K562 (cell line): ENCODE measurements at regions not wholly inside any gene's neighbourhood (a gene's known extent, or its start where the extent isn't known, plus 50 kb on each side); places are given as distances from the start of the nearest gene placed in this dataset.

ENCODE experiments used
- ATAC-seq: fragments of 200-7000 bp; cut with Tn5 transposase; 3 replicates; pipeline ENCODE4 v1.9.1; 2020; ENCODE audit warnings: moderate library complexity
- BruUV-seq: library from RNA; stranded (reverse); fragments of 400-500 nt; replicated peaks from 2 replicates; lab custom pipeline; 2021; lab: Mats Ljungman, UMichigan
- CTCF ChIA-PET: fragments of 300-600 bp; formaldehyde crosslinking; extraction: SDS; loops from one replicate; lab custom pipeline; 2021; ENCODE audit warnings: low intra/inter-chr PET ratio; lab: Yijun Ruan, JAX
- POLR2A ChIA-PET: fragments of 300-600, 350-650 bp; sonication (Branson Sonifier 250); formaldehyde crosslinking; extraction: SDS; loops from one replicate; lab custom pipeline; 2021; ENCODE audit warnings: antibody characterized with exemption, inconsistent platforms; lab: Yijun Ruan, JAX
- DNase-seq, 4 experiments: peaks; one replicate each; pipeline versions ENCODE4 v3.0.0 to v3.0.0-alpha.2; 2011 to 2018; ENCODE audit warnings: low spot score in 3 of 4, mixed read lengths in 3 of 4; ENCODE audit errors: extremely low read depth in 1 of 4
- FAIRE-seq: peaks from 2 replicates; lab custom pipeline; 2011; peaks lifted over from hg19 to GRCh38; lab: Jason Lieb, UNC
- H2AFZ ChIP-seq: 2 replicates; pipeline ENCODE4 v1.6.0; 2011; ENCODE audit warnings: low read depth, low read length, control low read depth, inconsistent platforms
- H3K27ac ChIP-seq: fragments of 200-600 bp; 3 replicates; pipeline ENCODE4 v1.8.0; 2011; ENCODE audit warnings: low read depth, mild to moderate bottlenecking, control low read depth, inconsistent platforms, low read length, moderate library complexity, mixed read lengths; ENCODE audit errors: extremely low read depth
- H3K27me3 ChIP-seq, 2 experiments: fragments of 300-600 bp in 1 of 2; 2 replicates in 1 of 2; 3 replicates in 1 of 2; pipeline versions ENCODE4 v1.6.0 to v1.8.0; 2011; ENCODE audit warnings: inconsistent platforms in 2 of 2, low read length in 2 of 2, mild to moderate bottlenecking in 1 of 2, mixed read lengths in 1 of 2, moderate library complexity in 1 of 2; ENCODE audit not compliant: control insufficient read depth in 2 of 2, insufficient read depth in 2 of 2
- H3K36me3 ChIP-seq: fragments of 300-600 bp; 3 replicates; pipeline ENCODE4 v1.8.0; 2011; ENCODE audit warnings: mild to moderate bottlenecking, low read length, inconsistent platforms; ENCODE audit not compliant: control insufficient read depth, insufficient read depth
- H3K4me1 ChIP-seq, 2 experiments: fragments of 200-600 bp in 1 of 2; replicated peaks in 1 of 2; 2 replicates in 1 of 2; 3 replicates in 1 of 2; pipeline versions ENCODE4 v1.5.1 to v1.8.0; 2011; ENCODE audit warnings: inconsistent platforms in 2 of 2, low read length in 2 of 2, mild to moderate bottlenecking in 1 of 2, mixed read lengths in 1 of 2, moderate library complexity in 1 of 2; ENCODE audit not compliant: control insufficient read depth in 2 of 2, insufficient read depth in 2 of 2
- H3K4me2 ChIP-seq: 2 replicates; pipeline ENCODE4 v1.6.1; 2011; ENCODE audit warnings: low read length, control low read depth, inconsistent platforms, mixed read lengths; ENCODE audit not compliant: insufficient read depth
- H3K4me3 ChIP-seq: fragments of 200-600 bp; sonication (generic), shearing (Covaris generic); 2 replicates; pipeline ENCODE4 v1.5.1; 2016; ENCODE audit warnings: control low read depth, inconsistent platforms
- H3K79me2 ChIP-seq: fragments of 200-600 bp; 3 replicates; pipeline ENCODE4 v1.8.0; 2011; ENCODE audit warnings: low read length, inconsistent platforms; ENCODE audit not compliant: control insufficient read depth, insufficient read depth
- H3K9ac ChIP-seq, 2 experiments: 2 replicates each; pipeline versions ENCODE4 v1.6.0 to v1.6.1; 2011; ENCODE audit warnings: low read depth in 2 of 2, low read length in 2 of 2, control low read depth in 1 of 2, inconsistent platforms in 1 of 2, mild to moderate bottlenecking in 1 of 2, mixed read lengths in 1 of 2; ENCODE audit not compliant: insufficient read depth in 1 of 2
- H3K9me1 ChIP-seq: one replicate; pipeline ENCODE4 v1.6.0; 2011; ENCODE audit warnings: inconsistent platforms, mild to moderate bottlenecking, low read length, moderate library complexity; ENCODE audit not compliant: control insufficient read depth, insufficient read depth
- H3K9me3 ChIP-seq: replicated peaks from 2 replicates; pipeline ENCODE4 v1.5.1; 2011; ENCODE audit warnings: low read depth, low read length, inconsistent platforms; ENCODE audit not compliant: control insufficient read depth, insufficient read depth
- H4K20me1 ChIP-seq: replicated peaks from 2 replicates; pipeline ENCODE4 v1.6.1; 2011; ENCODE audit warnings: low read length, inconsistent platforms, mixed read lengths; ENCODE audit not compliant: control insufficient read depth, insufficient read depth
- AFF4 ChIP-seq: sonication (generic); formaldehyde crosslinking; IDR thresholded peaks from 2 replicates; pipeline ENCODE4 v1.8.0; 2023; ENCODE audit warnings: mild to moderate bottlenecking, missing genetic modification reagents
- ARID1B ChIP-seq: fragments of 450-650 bp; IDR thresholded peaks from 2 replicates; pipeline ENCODE4 v1.6.1; 2016; ENCODE audit warnings: antibody characterized with exemption, mild to moderate bottlenecking, inconsistent platforms
- BRCA1 ChIP-seq, 2 experiments: fragments of 450-650 bp in 1 of 2; sonication (generic) in 1 of 2; formaldehyde crosslinking in 1 of 2; IDR thresholded peaks; 2 replicates each; pipeline versions ENCODE4 v1.5.0 to v1.6.1; 2017 to 2020; ENCODE audit warnings: mild to moderate bottlenecking in 1 of 2, missing genetic modification reagents in 1 of 2
- CC2D1A ChIP-seq: fragments of 450-650 bp; IDR thresholded peaks from 2 replicates; pipeline ENCODE4 v1.6.1; 2017; ENCODE audit warnings: mild to moderate bottlenecking
- CCNT2 ChIP-seq: IDR thresholded peaks from 2 replicates; pipeline ENCODE4 v1.6.1; 2011; ENCODE audit warnings: borderline replicate concordance, low read depth, mild to moderate bottlenecking, moderate library complexity, mixed read lengths, low read length; ENCODE audit not compliant: insufficient read length; ENCODE audit errors: extremely low read depth
- CHD2 ChIP-seq: IDR thresholded peaks from 2 replicates; pipeline ENCODE4 v1.6.1; 2011; ENCODE audit warnings: low read depth, low read length
- CXXC5 ChIP-seq: fragments of 250-450 bp; sonication (Bioruptor Pico); IDR thresholded peaks from 2 replicates; pipeline ENCODE4 v1.8.0; 2022; ENCODE audit warnings: inconsistent platforms, mild to moderate bottlenecking, moderate library complexity
- EHMT2 ChIP-seq: fragments of 450-650 bp; IDR thresholded peaks from 2 replicates; pipeline ENCODE4 v1.6.1; 2018; ENCODE audit warnings: antibody characterized with exemption
- ELK3 ChIP-seq: fragments of 450-650 bp; formaldehyde crosslinking; IDR thresholded peaks from 2 replicates; pipeline ENCODE4 v1.4.0; 2020; ENCODE audit warnings: mild to moderate bottlenecking
- GMEB1 ChIP-seq: fragments of 250-450 bp; sonication (Bioruptor Pico); IDR thresholded peaks from 2 replicates; pipeline ENCODE4 v1.4.0; 2020; ENCODE audit warnings: mild to moderate bottlenecking
- L3MBTL2 ChIP-seq: fragments of 450-650 bp; IDR thresholded peaks from 2 replicates; pipeline ENCODE4 v1.6.1; 2016; ENCODE audit warnings: mild to moderate bottlenecking, moderate library complexity
- NBN ChIP-seq: fragments of 450-650 bp; IDR thresholded peaks from 2 replicates; pipeline ENCODE4 v1.6.1; 2016; ENCODE audit warnings: low read depth, mild to moderate bottlenecking
- RAD51 ChIP-seq: fragments of 450-650 bp; IDR thresholded peaks from 2 replicates; pipeline ENCODE4 v1.7.1; 2016; ENCODE audit warnings: low read depth, mild to moderate bottlenecking, borderline replicate concordance
- RBBP5 ChIP-seq: fragments of 200-600 bp; sonication (generic); IDR thresholded peaks from 2 replicates; pipeline ENCODE4 v1.6.1; 2012; ENCODE audit warnings: borderline replicate concordance, mild to moderate bottlenecking, low read length, control low read depth, inconsistent platforms; ENCODE audit not compliant: insufficient read depth, poor library complexity, severe bottlenecking
- TEAD2 ChIP-seq: fragments of 450-650 bp; IDR thresholded peaks from 2 replicates; pipeline ENCODE4 v1.6.1; 2016; ENCODE audit warnings: missing genetic modification characterization, control low read depth, missing compliant biosample characterization
- ZC3H8 ChIP-seq: fragments of 450-650 bp; IDR thresholded peaks from 2 replicates; pipeline ENCODE4 v1.6.1; 2017
- ZNF699 ChIP-seq: fragments of 250-450 bp; sonication (Bioruptor Pico); IDR thresholded peaks from 2 replicates; pipeline ENCODE4 v1.8.0; 2021; ENCODE audit warnings: mild to moderate bottlenecking, moderate library complexity; ENCODE audit not compliant: insufficient replicate concordance
- WGBS: fragments of 100-300 bp; shearing (Covaris generic); methylation state at CpG from one replicate; pipeline ENCODE4 v1.1.6; 2016; ENCODE audit warnings: low coverage, mixed read lengths; ENCODE audit not compliant: insufficient coverage; ENCODE audit errors: missing lambda C conversion rate; 5-methylcytosine and 5-hydroxymethylcytosine counted together
- in situ Hi-C: fragments of 300-500 bp; cut with MboI; formaldehyde crosslinking; loops from 4 replicates; pipeline ENCODE4 v1.15.0; 2018; ENCODE audit warnings: inconsistent platforms, mixed read lengths
- intact Hi-C: fragments of 100-400 bp; cut with micrococcal nuclease; formaldehyde crosslinking; loops from 2 replicates; pipeline ENCODE4 v1.14.2; 2022

- no peak for TF ChIP-seq TEAD2
- TF ChIP-seq EHMT2 = no peak
- TF ChIP-seq NBN = no peak
- TF ChIP-seq ZC3H8 = no peak
- TF ChIP-seq GMEB1 (CRISPR knock-in tag) = no peak
- no peak for TF ChIP-seq ARID1B
- no peak for TF ChIP-seq CC2D1A
These were observed 482.2 kb upstream of the ADAMTS9 start (continued) for GRCh38 chr3:65169961-65170360.

GRCh38 chr3:65168547-65168946 lies 480.7 kb upstream of the ADAMTS9 start:
- 50% methylated on average over 4 of the region's 4 CpGs for WGBS
- H4K20me1 ChIP-seq = no peaks in the 10 kb centered on the region
- no peak overlapping the region for H3K9ac ChIP-seq
- intact Hi-C loops (no loop called here), in situ Hi-C loops (loop anchor here (25.0 kb wide), 1 partner anchor 631 kb away; no protein-coding TSS in a partner anchor)
- no peak overlapping the region for H3K4me2 ChIP-seq
- H3K4me1 ChIP-seq = no peaks in the 10 kb centered on the region
- BruUV-seq = no TSS peak
- no peaks in the 10 kb centered on the region for H3K36me3 ChIP-seq
- H3K27ac ChIP-seq = no peak overlapping the region
- ChIA-PET CTCF (no interaction called here), POLR2A (no interaction called here)
- no peak overlapping the region for H2AFZ ChIP-seq
- FAIRE-seq = no peak
- no peak for ATAC-seq
- H3K9me3 ChIP-seq = no peaks in the 10 kb centered on the region
- no peak overlapping the region for H3K4me3 ChIP-seq
- H3K79me2 ChIP-seq = no peaks in the 10 kb centered on the region
- no peaks in the 10 kb centered on the region for H3K27me3 ChIP-seq
- DNase-seq = no peak
- H3K9me1 ChIP-seq = no peaks in the 10 kb centered on the region
- no peak for TF ChIP-seq BRCA1 (IDR thresholded peaks at IDR 0.05)
- no peak for TF ChIP-seq BRCA1 (CRISPR knock-in tag; IDR thresholded peaks at IDR 0.05)
- TF ChIP-seq AFF4 (CRISPR knock-in tag) = no peak
- TF ChIP-seq ELK3 (CRISPR knock-in tag) = no peak
- TF ChIP-seq RBBP5 = no peak
- TF ChIP-seq ZNF699 (CRISPR knock-in tag) = no peak
- TF ChIP-seq L3MBTL2 = no peak
- TF ChIP-seq CXXC5 (CRISPR knock-in tag) = no peak
- no peak for TF ChIP-seq RAD51
- TF ChIP-seq CHD2 = no peak
- no peak for TF ChIP-seq CCNT2
